GM21381 (cell line): ENCODE measurements at regions not wholly inside any gene's neighbourhood (a gene's known extent, or its start where the extent isn't known, plus 50 kb on each side); places are given as distances from the start of the nearest gene placed in this dataset.

Experiments used
- ATAC-seq: cut with Tn5 transposase; IDR thresholded peaks from one replicate; pipeline ENCODE4 v1.9.1; 2021; ENCODE audit warnings: mild to moderate bottlenecking, moderate library complexity; ENCODE audit not compliant: unreplicated experiment

- no peak for ATAC-seq
Measured at GRCh38 chr18:45373286-45373880, 241.9 kb upstream of the SLC14A2 start.

DNA sequence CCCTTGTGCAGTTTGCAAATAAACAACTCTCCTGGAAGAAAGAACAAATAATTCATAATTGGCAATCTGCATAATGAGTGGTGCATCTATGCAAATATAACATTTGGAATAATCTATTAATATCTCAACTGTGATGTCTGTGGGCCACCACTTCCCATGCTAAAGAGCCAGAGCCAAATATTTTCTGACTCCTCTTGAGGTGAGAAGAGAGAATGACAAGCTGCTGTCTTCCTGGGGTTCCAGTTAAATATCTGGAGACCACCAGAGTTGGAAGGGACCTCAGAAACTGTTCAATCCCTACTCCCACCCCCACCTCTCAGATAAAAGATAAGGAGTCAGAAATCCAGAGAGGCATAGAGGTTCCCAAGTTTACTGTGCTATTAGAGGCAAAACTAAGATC lies 241.0 kb upstream of the SLC14A2 start:
- no peak for ATAC-seq

DNA sequence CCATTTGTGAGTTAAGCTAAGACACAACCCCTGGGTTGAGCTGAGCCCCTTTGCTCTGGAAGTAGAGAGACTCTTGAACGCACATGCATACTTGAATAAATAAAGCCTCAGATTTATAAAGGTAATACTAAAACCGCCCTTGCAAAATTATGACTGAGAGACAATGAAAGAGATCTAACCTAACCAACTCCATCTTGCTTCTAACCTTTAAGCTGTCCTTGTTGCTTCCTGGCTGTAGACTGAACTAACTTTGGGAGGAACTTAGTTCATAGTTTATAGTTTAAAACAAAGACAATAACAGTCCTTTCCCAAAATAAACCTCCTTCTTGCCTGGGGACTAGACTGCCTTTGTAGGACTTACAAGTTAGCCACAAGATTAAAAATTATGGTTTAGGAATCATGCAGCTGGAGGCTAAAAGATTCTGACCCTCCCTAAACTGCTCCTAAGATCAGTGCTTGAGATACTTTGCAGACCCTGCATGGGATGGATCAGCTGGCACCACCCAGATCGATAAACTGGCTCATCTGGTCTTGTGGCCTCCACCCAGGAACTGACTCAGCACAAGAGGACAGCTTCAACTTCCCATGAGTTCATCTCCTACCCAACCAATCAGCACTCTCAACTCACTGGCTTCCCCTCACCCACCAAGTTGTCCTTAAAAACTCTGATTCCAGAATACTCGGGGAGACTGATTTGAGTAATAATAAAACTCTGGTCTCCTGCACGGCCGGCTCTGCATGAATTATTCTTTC lies 240.2 kb upstream of the SLC14A2 start:
- ATAC-seq, result no peak

GRCh38 chr18:45376193-45376592 lies 239.1 kb upstream of the SLC14A2 start:
- no peak for ATAC-seq

GRCh38 chr18:45378308-45378707 lies 237.0 kb upstream of the SLC14A2 start:
- no peak for ATAC-seq

DNA sequence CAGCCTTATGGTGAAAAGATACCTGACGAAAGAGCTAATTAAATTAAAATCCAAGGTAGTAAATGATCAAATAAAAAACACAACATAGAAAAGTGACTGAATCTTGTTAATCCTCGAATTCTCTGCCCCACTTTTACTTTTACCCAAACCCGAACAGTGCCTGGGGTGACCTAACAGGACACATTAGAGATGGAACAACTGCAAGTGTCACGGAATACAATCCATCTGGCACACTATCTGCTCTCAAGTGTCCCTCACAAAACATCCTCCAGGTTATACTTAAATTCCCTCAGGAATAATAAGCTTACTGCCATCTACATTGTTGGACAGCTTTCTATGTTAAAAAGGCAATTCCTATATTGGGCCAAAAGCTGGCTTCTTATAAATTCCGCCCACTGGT lies 236.3 kb upstream of the SLC14A2 start:
- ATAC-seq, result no peak

DNA sequence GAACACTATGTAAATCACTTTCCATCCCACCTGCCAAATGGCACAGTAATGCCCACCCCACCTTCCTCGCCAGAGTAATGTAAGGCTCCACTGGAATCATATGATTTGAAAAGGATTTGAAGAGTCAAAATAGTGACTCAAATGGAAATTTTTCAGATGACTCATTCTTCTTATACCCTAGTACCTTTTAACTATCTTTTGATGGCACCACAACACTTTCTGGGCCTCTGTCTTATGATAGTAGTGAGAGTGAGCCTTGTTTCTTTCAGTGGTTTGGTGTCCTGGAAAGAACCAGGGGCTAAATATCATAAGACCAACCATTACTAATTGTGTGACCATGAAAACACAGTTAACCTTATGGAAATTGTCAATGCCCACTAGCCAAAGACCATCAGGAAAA lies 235.4 kb upstream of the SLC14A2 start:
- peak; percentile 50 for ATAC-seq

DNA sequence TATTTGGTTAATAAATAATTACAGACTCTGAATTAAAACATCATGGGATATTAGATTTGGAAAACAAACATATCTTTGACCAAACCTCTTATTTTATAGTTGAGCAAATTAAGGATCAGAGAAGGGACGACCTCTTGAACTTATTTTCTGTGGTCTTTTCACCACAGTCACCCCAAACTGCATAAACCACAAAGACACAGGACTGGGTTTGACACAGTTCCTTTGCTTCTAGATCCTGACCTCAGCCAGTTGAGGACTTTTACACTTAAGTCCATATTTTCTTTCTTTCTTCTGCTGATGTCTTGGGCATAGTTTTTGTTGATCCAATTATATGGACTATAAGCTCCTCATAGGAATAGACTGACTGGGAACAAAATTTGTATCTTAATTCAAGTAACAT lies 234.0 kb upstream of the SLC14A2 start:
- ATAC-seq, result no peak

DNA sequence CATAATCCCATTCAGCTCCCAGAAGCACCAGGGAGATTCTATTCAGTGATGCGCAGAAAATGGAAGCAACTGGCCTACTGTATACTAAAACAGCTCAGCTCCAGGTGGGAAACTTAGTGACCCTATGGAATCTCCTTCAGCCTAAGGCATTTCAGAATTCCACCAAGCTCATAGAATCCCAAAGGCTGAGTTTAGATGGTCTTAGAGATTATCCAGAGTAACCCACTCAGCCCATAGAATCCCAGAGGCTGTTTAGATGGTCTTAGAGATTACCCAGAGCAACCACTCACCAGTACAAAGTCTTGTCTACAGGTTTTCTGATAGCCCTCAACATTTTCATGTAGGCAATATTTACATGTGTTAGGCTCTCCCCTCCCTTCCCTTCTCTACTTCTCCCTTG lies 232.0 kb upstream of the SLC14A2 start:
- ATAC-seq, result no peak

GRCh38 chr18:45384137-45384961 lies 230.9 kb upstream of the SLC14A2 start:
- ATAC-seq, result no peak

- no peak for ATAC-seq
Measured at GRCh38 chr18:45384962-45385315, 230.3 kb upstream of the SLC14A2 start.

DNA sequence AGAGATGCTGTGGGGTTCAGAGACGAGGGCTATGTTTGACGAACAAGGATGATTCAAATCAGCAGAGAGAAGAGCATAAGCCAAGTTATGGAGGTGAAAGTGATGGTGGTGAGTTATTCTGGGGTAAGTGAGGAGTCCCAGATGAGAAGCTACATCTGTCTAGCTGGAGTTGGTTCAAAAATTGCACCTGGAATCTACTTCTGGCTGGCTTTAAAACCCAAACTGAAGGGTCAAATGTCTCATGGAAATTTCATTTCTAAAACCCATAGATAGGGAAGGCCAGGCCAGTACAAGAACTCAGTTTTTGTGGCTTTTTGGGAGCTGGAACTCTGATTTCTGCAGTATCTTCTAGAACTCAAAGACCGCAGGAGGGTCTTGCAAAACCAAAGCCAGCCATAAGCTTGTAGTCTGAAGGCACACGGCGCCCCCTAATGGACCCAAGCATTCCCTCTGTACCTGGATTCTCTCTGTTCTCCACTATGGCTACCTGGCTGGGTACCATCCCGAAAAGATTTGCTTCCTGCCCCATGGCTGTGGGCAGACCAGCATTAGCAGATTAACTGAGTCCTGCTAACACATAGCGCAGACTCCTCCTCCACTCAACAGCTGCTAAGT lies 229.1 kb upstream of the SLC14A2 start:
- no peak for ATAC-seq

DNA sequence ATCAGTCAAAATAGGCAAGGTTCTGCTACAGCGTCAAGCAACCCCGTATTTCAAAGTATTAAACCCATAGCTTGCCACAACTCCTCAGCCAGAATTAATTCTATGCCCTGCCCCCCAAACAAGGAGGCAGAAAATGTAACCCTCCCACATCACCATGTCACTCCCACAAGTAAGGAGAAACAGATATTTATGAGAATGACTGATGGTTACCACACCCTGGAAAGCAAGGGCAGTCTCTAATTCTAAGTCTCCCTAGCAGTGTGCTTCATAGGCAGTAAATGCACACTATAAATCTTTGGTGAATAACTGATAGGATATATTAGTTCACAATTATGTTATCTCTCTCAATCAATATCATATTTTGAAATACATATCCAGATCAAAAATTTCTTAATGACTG lies 228.0 kb upstream of the SLC14A2 start:
- ATAC-seq, result no peak

GRCh38 chr18:45398448-45398847 lies 216.8 kb upstream of the SLC14A2 start:
- ATAC-seq, result no peak

GRCh38 chr18:45399146-45399545 lies 216.1 kb upstream of the SLC14A2 start:
- ATAC-seq, result no peak

DNA sequence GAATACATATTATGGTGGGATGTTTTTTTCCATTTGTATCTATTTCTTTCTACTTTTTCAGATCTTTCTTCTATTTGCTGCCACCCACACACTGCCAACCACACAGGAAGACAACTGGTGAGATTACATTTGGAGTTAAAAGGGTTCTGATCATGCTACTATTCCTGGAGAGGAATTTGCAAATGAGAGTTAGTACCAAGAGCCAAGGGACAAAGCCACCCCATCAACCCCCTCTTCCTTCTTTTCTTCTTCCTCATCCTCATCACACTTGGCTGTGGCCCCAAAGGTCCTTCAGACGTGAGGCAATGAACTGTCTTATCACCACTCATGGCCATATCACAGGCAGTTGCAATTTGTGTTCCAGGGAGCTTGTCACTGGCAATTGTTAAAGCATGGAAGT lies 215.6 kb upstream of the SLC14A2 start:
- ATAC-seq, result no peak

DNA sequence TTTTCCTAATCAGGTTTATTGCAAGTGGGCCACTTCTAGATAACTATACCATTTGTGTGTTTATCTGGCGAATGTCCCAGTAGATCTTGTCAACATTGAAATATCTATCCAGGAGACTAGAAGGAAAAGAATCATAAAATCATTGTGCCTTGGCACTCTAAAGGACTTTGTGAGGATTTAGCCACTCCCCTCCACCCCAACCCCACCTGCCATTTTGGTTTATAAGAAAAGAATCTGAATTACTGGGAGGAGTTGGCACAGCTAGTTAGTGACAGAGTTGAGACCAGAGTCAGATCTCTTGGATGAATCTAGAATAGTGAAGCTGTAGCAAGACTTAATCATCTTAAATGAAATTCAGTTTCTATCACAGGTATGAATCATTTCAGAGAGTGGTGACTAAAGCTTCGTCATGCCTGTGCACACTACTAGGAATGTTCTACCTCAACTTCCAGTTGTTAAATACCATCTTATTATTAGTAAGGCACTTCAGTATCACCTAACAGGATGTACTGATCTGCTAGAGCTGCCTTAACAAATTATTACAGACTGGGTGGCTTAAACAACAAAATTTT lies 212.7 kb upstream of the SLC14A2 start:
- ATAC-seq, result no peak

DNA sequence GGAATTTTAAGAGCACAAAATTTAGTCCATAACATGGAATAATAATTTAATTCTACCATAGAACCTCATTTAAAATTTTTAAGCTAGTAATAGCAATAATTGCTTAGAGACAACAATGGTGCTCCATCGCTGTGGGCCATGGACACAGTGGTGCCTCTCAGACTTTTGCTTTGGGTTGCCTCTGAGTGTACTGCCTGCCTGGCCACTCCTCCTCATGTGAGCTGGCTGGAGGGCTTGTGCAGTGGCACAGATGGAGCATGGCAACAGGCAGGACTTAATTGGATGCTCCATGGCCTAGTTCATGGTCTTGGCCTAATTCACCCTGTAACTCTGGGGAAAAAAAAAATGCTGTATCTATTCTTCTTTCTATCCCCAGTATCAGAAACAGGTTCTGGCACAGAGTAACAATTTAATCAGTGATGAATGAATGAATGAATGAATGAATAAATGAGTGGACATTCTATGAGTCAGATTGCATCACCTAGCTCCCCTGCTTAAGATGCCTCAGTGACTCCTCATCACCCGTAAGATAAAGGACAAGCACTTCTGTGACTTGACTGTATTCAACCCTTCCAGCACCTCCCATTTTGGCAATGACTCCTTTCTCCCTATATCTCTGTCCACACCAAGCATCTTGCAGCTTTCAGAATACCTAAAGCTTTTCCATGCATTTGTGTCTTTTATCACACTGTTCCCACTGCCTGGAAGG lies 211.8 kb upstream of the SLC14A2 start:
- ATAC-seq, result no peak

DNA sequence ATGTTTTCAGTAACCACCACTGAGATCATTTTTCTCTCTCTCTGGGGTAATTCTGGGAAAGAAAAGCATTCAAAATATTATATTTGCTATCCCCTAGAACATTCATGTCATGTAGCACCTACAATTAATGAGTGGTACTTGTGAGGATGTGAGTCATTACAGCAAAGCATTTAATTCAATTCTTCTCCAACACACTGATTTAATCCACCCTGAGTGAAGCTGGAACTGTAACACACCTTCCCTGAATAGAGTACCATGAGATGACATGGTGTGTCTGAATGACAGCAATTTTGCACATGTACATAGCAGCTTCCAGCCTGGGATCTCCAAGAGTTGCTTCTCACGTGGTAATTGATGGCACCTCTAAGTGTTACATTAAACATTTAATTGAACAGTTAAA lies 207.1 kb upstream of the SLC14A2 start:
- no peak for ATAC-seq

DNA sequence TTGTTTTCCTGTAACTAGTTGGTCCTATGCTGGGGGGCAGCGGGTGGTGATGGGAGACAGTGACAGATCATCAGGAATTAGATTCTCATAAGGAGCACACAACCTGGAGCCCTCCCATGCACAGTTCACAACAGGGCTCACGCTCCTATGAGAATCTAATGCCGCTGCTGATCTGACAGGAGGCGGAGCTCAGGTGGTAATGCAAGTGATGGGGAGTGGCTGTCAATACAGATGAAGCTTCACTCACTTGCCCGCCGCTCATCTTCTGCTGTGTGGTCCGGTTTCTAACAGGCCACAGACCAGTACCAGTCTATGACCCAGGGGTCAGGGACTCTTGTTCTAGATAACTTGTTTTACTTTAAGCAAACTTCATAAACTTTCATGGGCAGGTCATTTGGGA lies 205.3 kb upstream of the SLC14A2 start:
- no peak for ATAC-seq

GRCh38 chr18:45412577-45412976 lies 202.7 kb upstream of the SLC14A2 start:
- no peak for ATAC-seq
